Lung (tissue), 11 donors: ENCODE measurements at regions not wholly inside any gene's neighbourhood (a gene's known extent, or its start where the extent isn't known, plus 50 kb on each side); places are given as distances from the start of the nearest gene placed in this dataset.
A peak's percentile ranks its signal among the peaks of the same experiment; 100 is the strongest.
"Not testable (repeated sequence)": the region's sequence is repeated elsewhere in the genome, so short reads cannot be mapped to it uniquely, and the experiment has no call there.

Source experiments
- ATAC-seq: fragments of 200-7000 bp; cut with Tn5 transposase; one replicate; pipeline ENCODE4 v1.9.1; 2020; ENCODE audit warnings: moderate number of reproducible peaks; ENCODE audit not compliant: insufficient read depth, low FRiP score
- DNase-seq, 3 donors: peaks; one replicate each; pipeline ENCODE4 v3.0.0-alpha.2; 2013 to 2017
- H3K27ac ChIP-seq, 2 donors: one replicate each; pipeline ENCODE4 v1.5.1; 2013; ENCODE audit warnings: mild to moderate bottlenecking in 2 of 2, moderate library complexity in 2 of 2, control low read depth in 1 of 2, inconsistent platforms in 1 of 2, low read depth in 1 of 2, low read length in 1 of 2
- H3K27me3 ChIP-seq, 3 donors: one replicate each; pipeline ENCODE4 v1.5.1; 2013; ENCODE audit warnings: low read length in 2 of 3; ENCODE audit not compliant: control insufficient read depth in 3 of 3, insufficient read depth in 3 of 3
- H3K36me3 ChIP-seq, 4 donors: one replicate each; pipeline ENCODE4 v1.5.1; 2013; ENCODE audit warnings: low read length in 4 of 4, mild to moderate bottlenecking in 1 of 4, moderate library complexity in 1 of 4; ENCODE audit not compliant: control insufficient read depth in 4 of 4, insufficient read depth in 4 of 4
- H3K4me1 ChIP-seq, 5 donors: one replicate each; pipeline ENCODE4 v1.5.1; 2013; ENCODE audit warnings: low read length in 5 of 5, mild to moderate bottlenecking in 2 of 5, moderate library complexity in 1 of 5; ENCODE audit not compliant: control insufficient read depth in 5 of 5, insufficient read depth in 5 of 5
- H3K4me3 ChIP-seq: one replicate; pipeline ENCODE4 v1.5.1; 2013; ENCODE audit warnings: mild to moderate bottlenecking, control low read depth, moderate library complexity
- H3K9ac ChIP-seq, 2 donors: one replicate each; pipeline ENCODE4 v1.5.1; 2013; ENCODE audit warnings: low read length in 2 of 2, control low read depth in 1 of 2; ENCODE audit not compliant: insufficient read depth in 1 of 2
- H3K9me3 ChIP-seq, 4 donors: one replicate each; pipeline ENCODE4 v1.5.1; 2013; ENCODE audit warnings: low read length in 3 of 4, mild to moderate bottlenecking in 1 of 4, moderate library complexity in 1 of 4; ENCODE audit not compliant: control insufficient read depth in 4 of 4, insufficient read depth in 3 of 4
- WGBS, 2 donors: extraction: QIAGEN DNeasy Blood & Tissue Kit; methylation state at CpG; one replicate each; pipeline ENCODE4 v1.1.7; 2013; 5-methylcytosine and 5-hydroxymethylcytosine counted together
- TF ChIP-seq, protein P1 (sequence below): IDR thresholded peaks from 2 replicates; pipeline ENCODE4 v1.5.1; 2012; ENCODE audit warnings: mild to moderate bottlenecking; ENCODE audit errors: control extremely low read depth, extremely low read depth
- donor health status: control.
- donor health status: control.
- donor health status: Bipolar disorder and iron deficiency.
- donor health status: healthy.
- donor health status: DM: yes; HTN: yes; CAD: no.

DNA sequence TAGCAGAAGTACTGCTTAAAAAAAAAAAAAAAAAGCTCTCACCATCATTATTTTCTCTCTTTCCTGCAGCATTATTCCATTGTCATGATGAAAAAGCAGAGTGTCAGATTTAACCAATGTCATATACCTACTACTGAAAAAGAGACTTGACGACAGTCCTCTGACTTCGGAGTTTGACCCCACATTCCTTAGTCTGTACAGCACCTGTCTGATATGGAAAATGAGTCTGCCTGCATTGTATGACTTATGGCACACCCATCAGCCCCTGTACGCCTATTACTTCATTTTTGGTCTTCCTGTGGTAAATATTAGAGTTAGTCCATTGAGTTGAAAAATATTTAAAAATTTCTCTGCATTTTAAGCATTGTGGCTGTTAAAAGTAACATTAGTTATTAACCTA is 54.5 kb upstream of the NOX4 start:
- DNase-seq (no peak), ATAC-seq (no peak)
- no peak overlapping the region for H3K4me3 ChIP-seq
- no peaks in the 10 kb centered on the region for H3K36me3 ChIP-seq
- no peak overlapping the region for H3K27ac ChIP-seq
- H3K9me3 ChIP-seq: no peaks in the 10 kb centered on the region
- 77 to 87% methylated on average over 3 of the region's 3 CpGs for WGBS, 2 donors
- no peaks in the 10 kb centered on the region for H3K27me3 ChIP-seq
- H3K9ac ChIP-seq: no peak overlapping the region
- no peaks in the 10 kb centered on the region for H3K4me1 ChIP-seq
- TF ChIP-seq, protein P1, sequence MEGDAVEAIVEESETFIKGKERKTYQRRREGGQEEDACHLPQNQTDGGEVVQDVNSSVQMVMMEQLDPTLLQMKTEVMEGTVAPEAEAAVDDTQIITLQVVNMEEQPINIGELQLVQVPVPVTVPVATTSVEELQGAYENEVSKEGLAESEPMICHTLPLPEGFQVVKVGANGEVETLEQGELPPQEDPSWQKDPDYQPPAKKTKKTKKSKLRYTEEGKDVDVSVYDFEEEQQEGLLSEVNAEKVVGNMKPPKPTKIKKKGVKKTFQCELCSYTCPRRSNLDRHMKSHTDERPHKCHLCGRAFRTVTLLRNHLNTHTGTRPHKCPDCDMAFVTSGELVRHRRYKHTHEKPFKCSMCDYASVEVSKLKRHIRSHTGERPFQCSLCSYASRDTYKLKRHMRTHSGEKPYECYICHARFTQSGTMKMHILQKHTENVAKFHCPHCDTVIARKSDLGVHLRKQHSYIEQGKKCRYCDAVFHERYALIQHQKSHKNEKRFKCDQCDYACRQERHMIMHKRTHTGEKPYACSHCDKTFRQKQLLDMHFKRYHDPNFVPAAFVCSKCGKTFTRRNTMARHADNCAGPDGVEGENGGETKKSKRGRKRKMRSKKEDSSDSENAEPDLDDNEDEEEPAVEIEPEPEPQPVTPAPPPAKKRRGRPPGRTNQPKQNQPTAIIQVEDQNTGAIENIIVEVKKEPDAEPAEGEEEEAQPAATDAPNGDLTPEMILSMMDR: no peak

DNA sequence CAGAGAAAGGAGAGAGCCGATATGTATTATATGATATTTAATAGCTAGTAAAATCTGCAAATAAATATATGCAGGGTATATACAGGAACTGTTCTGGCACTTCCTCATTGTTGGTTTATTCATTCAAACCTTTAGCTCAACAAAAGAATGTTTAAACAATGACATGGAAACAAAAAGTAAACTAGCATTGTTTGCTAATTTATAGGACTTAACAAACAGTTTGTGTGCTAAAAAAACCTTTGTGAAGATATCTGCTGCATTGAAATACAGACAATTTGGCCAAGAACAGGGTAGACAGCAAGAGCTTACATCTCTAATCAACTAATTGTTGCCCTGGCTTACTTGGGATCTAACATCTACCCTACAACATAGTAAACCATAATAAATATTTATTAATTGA is 64.6 kb upstream of the NOX4 start:
- not testable (repeated sequence) for ATAC-seq, H3K9ac ChIP-seq, H3K4me3 ChIP-seq, H3K4me1 ChIP-seq, H3K9me3 ChIP-seq, H3K27ac ChIP-seq, H3K27me3 ChIP-seq, H3K36me3 ChIP-seq, DNase-seq
- 67 to 78% methylated on average over 1 of the region's 1 CpG for WGBS, 2 donors

DNA sequence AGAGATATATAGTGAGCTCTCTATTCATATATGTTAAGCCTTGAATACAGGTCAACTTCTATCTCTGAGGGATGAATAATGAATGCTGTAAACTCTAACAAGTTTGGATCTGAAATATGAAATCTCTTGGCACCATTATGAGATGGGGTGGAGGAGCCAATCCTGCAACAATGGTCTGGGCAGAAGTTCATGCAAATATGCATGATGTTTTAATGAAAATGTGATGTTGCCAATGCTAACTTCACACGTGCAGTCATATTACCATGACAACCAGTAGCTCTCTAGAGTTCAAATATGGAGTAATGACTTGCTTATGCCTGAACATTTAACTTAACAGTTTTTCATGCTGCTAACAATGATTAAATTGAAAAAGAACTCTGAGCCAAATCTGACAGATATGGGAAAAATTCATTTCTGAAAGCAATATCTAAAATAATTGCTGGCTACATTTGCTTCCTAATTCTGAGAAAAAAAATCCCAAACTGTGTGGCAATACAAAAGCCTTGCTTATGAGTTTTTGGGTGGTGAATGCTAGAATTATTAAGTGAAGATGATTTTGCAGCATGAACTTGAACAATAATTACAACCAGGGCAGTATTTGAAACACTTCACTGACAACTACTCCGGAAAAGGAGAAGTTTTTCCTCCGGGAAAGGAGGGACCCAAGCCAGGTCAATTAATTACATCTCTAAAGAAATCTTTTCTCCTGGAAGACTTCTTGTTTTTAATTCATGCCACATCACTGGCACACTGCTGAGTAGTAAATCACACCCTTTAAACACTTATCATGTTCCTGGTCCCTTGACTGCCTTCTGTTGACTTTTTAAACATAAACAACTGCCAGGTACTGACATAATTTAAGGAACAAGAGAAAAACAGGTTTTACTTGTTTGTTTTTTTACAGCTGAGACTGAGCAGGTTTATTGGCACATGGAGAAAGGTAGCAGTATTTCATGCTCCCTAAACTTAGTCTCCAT is 65.8 kb upstream of the NOX4 start:
- H3K36me3 ChIP-seq, H3K9me3 ChIP-seq, H3K4me3 ChIP-seq, ATAC-seq, H3K9ac ChIP-seq, H3K4me1 ChIP-seq, H3K27me3 ChIP-seq, H3K27ac ChIP-seq: not testable (repeated sequence)
- WGBS, 2 donors: 41 to 47% methylated on average over 3 of the region's 3 CpGs
- peak; percentile 26 to 74 (median 72) for DNase-seq

DNA sequence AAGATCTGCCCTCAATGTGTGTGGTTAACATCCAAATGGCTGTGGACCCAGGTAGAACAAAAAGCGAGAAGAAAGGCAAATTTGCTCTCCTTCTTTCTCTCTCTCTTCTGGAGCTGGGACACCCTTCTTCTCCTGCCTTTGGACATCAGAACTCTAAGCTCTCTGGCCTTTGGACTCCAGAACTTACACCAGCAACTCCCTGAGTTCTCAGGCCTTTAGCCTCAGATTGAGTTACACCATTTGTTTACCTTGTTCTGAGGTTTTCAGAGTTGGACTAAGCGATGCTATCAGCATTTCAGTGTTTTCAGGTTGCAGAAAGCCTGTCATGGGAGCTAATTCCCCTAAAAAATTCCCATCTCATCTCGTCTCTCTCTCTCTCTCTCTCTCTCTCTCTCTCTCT is 69.4 kb upstream of the NOX4 start:
- not testable (repeated sequence) for H3K27ac ChIP-seq, H3K9me3 ChIP-seq, H3K27me3 ChIP-seq, ATAC-seq, DNase-seq, H3K36me3 ChIP-seq, H3K9ac ChIP-seq, H3K4me1 ChIP-seq, H3K4me3 ChIP-seq
- 52 to 63% methylated on average over 3 of the region's 3 CpGs for WGBS, 2 donors

DNA sequence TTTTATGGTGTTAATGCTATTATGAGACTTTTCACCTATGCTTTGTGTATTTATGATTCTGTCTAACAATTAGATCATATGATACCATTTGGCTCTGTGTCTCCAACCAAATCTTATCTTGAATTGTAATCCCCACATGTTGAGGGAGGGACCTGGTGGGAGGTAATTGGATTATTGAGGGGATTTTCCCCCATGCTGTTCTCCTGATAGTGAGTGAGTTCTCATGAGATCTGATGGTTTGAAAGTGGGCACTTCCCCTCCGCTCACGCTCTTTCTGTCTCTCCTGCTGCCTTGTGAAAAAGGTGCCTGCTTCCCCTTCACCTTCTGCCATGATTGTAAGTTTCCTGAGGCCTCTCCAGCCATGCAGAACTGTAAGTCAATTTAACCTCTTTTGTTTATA is 71.6 kb upstream of the NOX4 start:
- not testable (repeated sequence) for DNase-seq, H3K4me1 ChIP-seq, H3K36me3 ChIP-seq, H3K4me3 ChIP-seq, H3K9ac ChIP-seq, H3K9me3 ChIP-seq, ATAC-seq, H3K27ac ChIP-seq, H3K27me3 ChIP-seq
- WGBS, 2 donors: 90 to 98% methylated on average over 2 of the region's 2 CpGs
